Lower leg skin (tissue), 3 donors: ENCODE measurements at regions not wholly inside any gene's neighbourhood (a gene's known extent, or its start where the extent isn't known, plus 50 kb on each side); places are given as distances from the start of the nearest gene placed in this dataset.

Experiments used
- POLR2A ChIP-seq, 2 donors: fragments of 450-650 bp; IDR thresholded peaks; one replicate each; pipeline ENCODE4 v1.6.1; 2016 to 2017; ENCODE audit warnings: antibody characterized with exemption in 2 of 2, mild to moderate bottlenecking in 1 of 2, moderate library complexity in 1 of 2
- TF ChIP-seq, protein P1 (sequence below), 3 donors: fragments of 450-650 bp; IDR thresholded peaks; one replicate each; pipeline ENCODE4 v1.5.1; 2016; ENCODE audit warnings: antibody characterized with exemption in 3 of 3, mild to moderate bottlenecking in 3 of 3, moderate library complexity in 2 of 3

DNA sequence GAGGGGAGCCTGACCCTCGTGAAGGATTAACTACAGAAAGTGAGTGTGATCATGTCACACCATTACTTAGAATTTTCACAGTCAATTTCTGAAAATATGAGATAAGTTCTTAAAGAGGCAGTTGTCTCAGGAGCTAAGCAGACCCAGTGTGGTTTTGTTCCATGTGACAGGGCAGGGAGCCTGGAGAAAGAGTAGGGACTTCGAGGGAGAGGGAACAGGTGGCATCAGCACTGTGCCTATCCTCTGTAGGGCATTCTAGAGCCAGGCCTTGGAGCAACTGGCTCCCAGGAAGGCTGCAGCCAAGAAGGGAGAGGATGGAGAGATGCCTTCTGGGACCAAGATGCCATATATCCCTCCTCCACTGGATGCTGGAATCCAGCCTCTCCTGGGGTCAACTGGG, 183.0 kb downstream of the TSHZ3 start:
- TF ChIP-seq, protein P1, sequence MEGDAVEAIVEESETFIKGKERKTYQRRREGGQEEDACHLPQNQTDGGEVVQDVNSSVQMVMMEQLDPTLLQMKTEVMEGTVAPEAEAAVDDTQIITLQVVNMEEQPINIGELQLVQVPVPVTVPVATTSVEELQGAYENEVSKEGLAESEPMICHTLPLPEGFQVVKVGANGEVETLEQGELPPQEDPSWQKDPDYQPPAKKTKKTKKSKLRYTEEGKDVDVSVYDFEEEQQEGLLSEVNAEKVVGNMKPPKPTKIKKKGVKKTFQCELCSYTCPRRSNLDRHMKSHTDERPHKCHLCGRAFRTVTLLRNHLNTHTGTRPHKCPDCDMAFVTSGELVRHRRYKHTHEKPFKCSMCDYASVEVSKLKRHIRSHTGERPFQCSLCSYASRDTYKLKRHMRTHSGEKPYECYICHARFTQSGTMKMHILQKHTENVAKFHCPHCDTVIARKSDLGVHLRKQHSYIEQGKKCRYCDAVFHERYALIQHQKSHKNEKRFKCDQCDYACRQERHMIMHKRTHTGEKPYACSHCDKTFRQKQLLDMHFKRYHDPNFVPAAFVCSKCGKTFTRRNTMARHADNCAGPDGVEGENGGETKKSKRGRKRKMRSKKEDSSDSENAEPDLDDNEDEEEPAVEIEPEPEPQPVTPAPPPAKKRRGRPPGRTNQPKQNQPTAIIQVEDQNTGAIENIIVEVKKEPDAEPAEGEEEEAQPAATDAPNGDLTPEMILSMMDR (IDR thresholded peaks at IDR 0.05): no peak
- no peak for TF ChIP-seq POLR2A (IDR thresholded peaks at IDR 0.05)
